ENCODE measurements at regions not wholly inside any gene's neighbourhood (a gene's known extent, or its start where the extent isn't known, plus 50 kb on each side); places are given as distances from the start of the nearest gene placed in this dataset.

DNA sequence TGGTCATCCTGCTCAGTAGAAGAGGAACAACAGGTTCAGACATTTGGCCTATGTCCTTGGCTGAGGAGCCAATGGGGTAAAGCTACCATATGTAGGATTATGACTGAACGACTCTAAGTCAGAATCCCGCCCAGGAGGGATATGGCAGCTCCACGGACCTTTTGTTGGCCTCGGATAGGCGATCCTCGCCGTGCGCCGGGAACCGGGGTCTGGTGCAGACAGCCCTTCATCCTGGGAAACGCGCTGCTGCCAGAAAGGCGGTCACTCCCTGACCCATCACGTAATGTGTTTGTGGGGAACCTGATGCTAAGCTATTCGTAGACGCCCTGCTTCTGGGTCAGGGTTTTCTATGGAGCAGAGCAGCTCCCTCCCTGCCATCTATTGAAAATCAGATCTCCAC lies 178.9 kb upstream of the ALG10B start:
- H3K4me2 ChIP-seq: peak overlapping the region; percentile 90; the same call in 1 of the 2 replicates
- no peak overlapping the region for H3K9ac ChIP-seq
- ChIA-PET CTCF (interaction anchor here (0.7 to 2.1 kb wide), 2 partner anchors 11 to 179 kb away, joined by 3 to 9 read pairs; partner anchors contain the start of gene ALG10B), POLR2A (interaction anchor here (0.9 kb wide), 1 partner anchor 179 kb away, joined by 3 read pairs; the partner anchor contains the start of gene ALG10B)
- H3F3A ChIP-seq (replicated peaks; ENCODE audit: insufficient read depth): no peaks in the 10 kb centered on the region
- H3K4me1 ChIP-seq (ENCODE audit: control insufficient read depth in 1 of 2, insufficient read depth in 2 of 2, low read depth in 1 of 2, low read length in 1 of 2): peaks cover 0 to 4% of the 10 kb centered on the region in 2 experiments; a peak in 1 of 4 replicates
- no peaks in the 10 kb centered on the region for H3K79me2 ChIP-seq (ENCODE audit: insufficient read depth)
- H3K36me3 ChIP-seq (replicated peaks in 1 of 2; ENCODE audit: control insufficient read depth in 1 of 2, insufficient read depth in 2 of 2, low read length in 1 of 2): no peaks in the 10 kb centered on the region
- H3K9me2 ChIP-seq: no peaks in the 10 kb centered on the region
- TF ChIP-seq, protein P1, sequence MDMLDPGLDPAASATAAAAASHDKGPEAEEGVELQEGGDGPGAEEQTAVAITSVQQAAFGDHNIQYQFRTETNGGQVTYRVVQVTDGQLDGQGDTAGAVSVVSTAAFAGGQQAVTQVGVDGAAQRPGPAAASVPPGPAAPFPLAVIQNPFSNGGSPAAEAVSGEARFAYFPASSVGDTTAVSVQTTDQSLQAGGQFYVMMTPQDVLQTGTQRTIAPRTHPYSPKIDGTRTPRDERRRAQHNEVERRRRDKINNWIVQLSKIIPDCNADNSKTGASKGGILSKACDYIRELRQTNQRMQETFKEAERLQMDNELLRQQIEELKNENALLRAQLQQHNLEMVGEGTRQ (IDR thresholded peaks at IDR 0.05; ENCODE audit: borderline replicate concordance, low read depth, low read length): no peak
- TF ChIP-seq, protein P2, sequence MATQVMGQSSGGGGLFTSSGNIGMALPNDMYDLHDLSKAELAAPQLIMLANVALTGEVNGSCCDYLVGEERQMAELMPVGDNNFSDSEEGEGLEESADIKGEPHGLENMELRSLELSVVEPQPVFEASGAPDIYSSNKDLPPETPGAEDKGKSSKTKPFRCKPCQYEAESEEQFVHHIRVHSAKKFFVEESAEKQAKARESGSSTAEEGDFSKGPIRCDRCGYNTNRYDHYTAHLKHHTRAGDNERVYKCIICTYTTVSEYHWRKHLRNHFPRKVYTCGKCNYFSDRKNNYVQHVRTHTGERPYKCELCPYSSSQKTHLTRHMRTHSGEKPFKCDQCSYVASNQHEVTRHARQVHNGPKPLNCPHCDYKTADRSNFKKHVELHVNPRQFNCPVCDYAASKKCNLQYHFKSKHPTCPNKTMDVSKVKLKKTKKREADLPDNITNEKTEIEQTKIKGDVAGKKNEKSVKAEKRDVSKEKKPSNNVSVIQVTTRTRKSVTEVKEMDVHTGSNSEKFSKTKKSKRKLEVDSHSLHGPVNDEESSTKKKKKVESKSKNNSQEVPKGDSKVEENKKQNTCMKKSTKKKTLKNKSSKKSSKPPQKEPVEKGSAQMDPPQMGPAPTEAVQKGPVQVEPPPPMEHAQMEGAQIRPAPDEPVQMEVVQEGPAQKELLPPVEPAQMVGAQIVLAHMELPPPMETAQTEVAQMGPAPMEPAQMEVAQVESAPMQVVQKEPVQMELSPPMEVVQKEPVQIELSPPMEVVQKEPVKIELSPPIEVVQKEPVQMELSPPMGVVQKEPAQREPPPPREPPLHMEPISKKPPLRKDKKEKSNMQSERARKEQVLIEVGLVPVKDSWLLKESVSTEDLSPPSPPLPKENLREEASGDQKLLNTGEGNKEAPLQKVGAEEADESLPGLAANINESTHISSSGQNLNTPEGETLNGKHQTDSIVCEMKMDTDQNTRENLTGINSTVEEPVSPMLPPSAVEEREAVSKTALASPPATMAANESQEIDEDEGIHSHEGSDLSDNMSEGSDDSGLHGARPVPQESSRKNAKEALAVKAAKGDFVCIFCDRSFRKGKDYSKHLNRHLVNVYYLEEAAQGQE (IDR thresholded peaks at IDR 0.05; ENCODE audit: low read depth, low read length): no peak
- TF ChIP-seq, protein P3, sequence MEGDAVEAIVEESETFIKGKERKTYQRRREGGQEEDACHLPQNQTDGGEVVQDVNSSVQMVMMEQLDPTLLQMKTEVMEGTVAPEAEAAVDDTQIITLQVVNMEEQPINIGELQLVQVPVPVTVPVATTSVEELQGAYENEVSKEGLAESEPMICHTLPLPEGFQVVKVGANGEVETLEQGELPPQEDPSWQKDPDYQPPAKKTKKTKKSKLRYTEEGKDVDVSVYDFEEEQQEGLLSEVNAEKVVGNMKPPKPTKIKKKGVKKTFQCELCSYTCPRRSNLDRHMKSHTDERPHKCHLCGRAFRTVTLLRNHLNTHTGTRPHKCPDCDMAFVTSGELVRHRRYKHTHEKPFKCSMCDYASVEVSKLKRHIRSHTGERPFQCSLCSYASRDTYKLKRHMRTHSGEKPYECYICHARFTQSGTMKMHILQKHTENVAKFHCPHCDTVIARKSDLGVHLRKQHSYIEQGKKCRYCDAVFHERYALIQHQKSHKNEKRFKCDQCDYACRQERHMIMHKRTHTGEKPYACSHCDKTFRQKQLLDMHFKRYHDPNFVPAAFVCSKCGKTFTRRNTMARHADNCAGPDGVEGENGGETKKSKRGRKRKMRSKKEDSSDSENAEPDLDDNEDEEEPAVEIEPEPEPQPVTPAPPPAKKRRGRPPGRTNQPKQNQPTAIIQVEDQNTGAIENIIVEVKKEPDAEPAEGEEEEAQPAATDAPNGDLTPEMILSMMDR (IDR thresholded peaks at IDR 0.05): no peak
- 20% methylated on average over 5 of the region's 16 CpGs for WGBS (ENCODE audit: low lambda C conversion rate)
- no peak overlapping the region for H2AFZ ChIP-seq (ENCODE audit: low read depth)
- no peak for DNase-seq
- no peaks in the 10 kb centered on the region for H3K9me3 ChIP-seq
- peaks cover 39% of the 10 kb centered on the region; the same call in 1 of the 2 replicates for H3K27me3 ChIP-seq (ENCODE audit: insufficient read depth)
- no peak overlapping the region for H3K4me3 ChIP-seq (ENCODE audit: low read depth in 2 of 2, low read length in 1 of 2)
- no peaks in the 10 kb centered on the region for H4K20me1 ChIP-seq (ENCODE audit: insufficient read depth)
- H3K27ac ChIP-seq (ENCODE audit: low read depth in 2 of 2, low read length in 1 of 2): no peak overlapping the region

DNA sequence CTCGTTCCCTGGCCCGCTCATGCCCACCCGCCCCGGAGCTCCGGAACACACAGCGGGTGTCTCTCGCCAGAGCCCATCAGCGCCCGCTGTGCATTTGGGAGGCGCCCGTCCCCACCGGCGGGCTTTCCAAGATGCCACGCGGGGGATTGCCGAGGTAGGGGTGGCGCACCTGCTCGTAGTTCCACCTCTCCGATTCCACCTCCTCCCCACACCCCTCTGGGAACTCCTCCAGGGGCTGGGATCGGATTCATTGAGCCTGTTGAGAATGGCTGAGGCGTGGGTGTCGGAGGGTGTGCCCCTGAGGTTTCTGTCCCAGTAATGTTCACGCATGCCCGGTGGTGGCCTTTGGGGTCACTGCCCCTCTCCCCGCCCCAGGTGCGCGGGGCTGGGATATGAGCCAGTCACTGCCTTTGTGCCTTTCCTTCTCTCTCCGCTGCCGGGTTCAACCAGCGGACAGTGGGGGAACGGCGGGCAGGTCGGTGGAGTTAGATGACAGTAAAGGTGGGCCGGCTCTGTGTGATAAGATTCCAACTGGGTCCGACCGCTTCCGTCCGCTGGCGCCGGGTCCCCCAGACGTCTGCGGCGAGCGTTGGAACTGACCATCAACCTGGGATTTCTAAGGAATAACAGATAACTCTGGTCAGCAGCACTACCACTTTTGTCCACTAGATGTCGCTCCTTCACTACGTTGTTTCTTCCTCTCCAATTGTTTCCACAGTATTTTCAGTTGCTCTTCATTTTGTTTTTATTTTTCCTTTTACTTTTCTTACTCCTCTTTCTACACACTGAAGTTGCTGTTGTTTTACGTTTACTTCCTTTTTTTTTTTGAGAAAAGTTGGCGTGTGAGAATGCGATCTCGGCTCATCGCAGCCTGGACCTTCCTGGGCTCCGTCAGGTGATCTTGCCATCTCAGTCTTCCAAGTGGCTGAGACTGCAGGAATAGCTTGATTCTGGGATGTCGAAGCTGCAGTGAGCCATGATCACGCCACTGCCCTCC lies 178.1 kb upstream of the ALG10B start:
- TF ChIP-seq RAD21 (IDR thresholded peaks at IDR 0.05; ENCODE audit: low read length): peak; percentile 86
- TF ChIP-seq GABPA (IDR thresholded peaks at IDR 0.05; ENCODE audit: low read depth): no peak
- TF ChIP-seq SMC3 (IDR thresholded peaks at IDR 0.05; ENCODE audit: low read depth, low read length): peak; percentile 84
- TF ChIP-seq, protein P3 (IDR thresholded peaks at IDR 0.05): peak; percentile 96
- no peak for TF ChIP-seq FOSL2 (IDR thresholded peaks at IDR 0.05; ENCODE audit: borderline replicate concordance, low read depth)
- no peak for TF ChIP-seq EZH2phosphoT487 (IDR thresholded peaks at IDR 0.05; ENCODE audit: borderline replicate concordance, low read depth)
- no peak for TF ChIP-seq TCF12 (IDR thresholded peaks at IDR 0.05)
- no peak for TF ChIP-seq NFIC (IDR thresholded peaks at IDR 0.05; ENCODE audit: borderline replicate concordance)
- TF ChIP-seq, protein P1 (IDR thresholded peaks at IDR 0.05; ENCODE audit: borderline replicate concordance, low read depth, low read length): no peak
- no peak for TF ChIP-seq FOXJ3 (CRISPR knock-in tag; IDR thresholded peaks at IDR 0.05)
- ChIA-PET POLR2A (interaction anchor here (0.9 kb wide), 1 partner anchor 178 kb away, joined by 3 read pairs; the partner anchor contains the start of gene ALG10B), CTCF (interaction anchor here (0.6 to 2.1 kb wide), 6 partner anchors 8 to 373 kb away, joined by 3 to 12 read pairs (median 3); partner anchors contain the start of gene ALG10B)
- no peaks in the 10 kb centered on the region for H3K9me3 ChIP-seq
- peak overlapping the region; percentile 44 to 84 for H3K4me3 ChIP-seq (ENCODE audit: low read depth in 2 of 2, low read length in 1 of 2)
- DNase-seq: peak; percentile 72
- peak overlapping the region; percentile 91 for H2AFZ ChIP-seq (ENCODE audit: low read depth)
- H3K27me3 ChIP-seq (ENCODE audit: insufficient read depth): peaks cover 33% of the 10 kb centered on the region; the same call in 1 of the 2 replicates
- H3K4me1 ChIP-seq (ENCODE audit: control insufficient read depth in 1 of 2, insufficient read depth in 2 of 2, low read depth in 1 of 2, low read length in 1 of 2): peaks cover 0 to 4% of the 10 kb centered on the region in 2 experiments; a peak in 1 of 4 replicates
- peak overlapping the region; percentile 90 for H3K4me2 ChIP-seq
- H3K79me2 ChIP-seq (ENCODE audit: insufficient read depth): no peaks in the 10 kb centered on the region
- no peaks in the 10 kb centered on the region for H4K20me1 ChIP-seq (ENCODE audit: insufficient read depth)
- H3K9me2 ChIP-seq: no peaks in the 10 kb centered on the region
- 14% methylated on average over 44 of the region's 54 CpGs for WGBS (ENCODE audit: low lambda C conversion rate)
- H3K27ac ChIP-seq (ENCODE audit: low read depth in 2 of 2, low read length in 1 of 2): no peak overlapping the region
- no peaks in the 10 kb centered on the region for H3K36me3 ChIP-seq (replicated peaks in 1 of 2; ENCODE audit: control insufficient read depth in 1 of 2, insufficient read depth in 2 of 2, low read length in 1 of 2)
- H3K9ac ChIP-seq: no peak overlapping the region
- no peaks in the 10 kb centered on the region for H3F3A ChIP-seq (replicated peaks; ENCODE audit: insufficient read depth)

Data from SK-N-SH (cell line).